H9 (cell line): ENCODE measurements at regions not wholly inside any gene's neighbourhood (a gene's known extent, or its start where the extent isn't known, plus 50 kb on each side); places are given as distances from the start of the nearest gene placed in this dataset.
A peak's percentile ranks its signal among the peaks of the same experiment; 100 is the strongest.

ENCODE experiments used
- DNase-seq: peaks from one replicate; pipeline ENCODE4 v3.0.0-alpha.2; 2017
- H2AFZ ChIP-seq: one replicate; pipeline ENCODE4 v1.6.1; 2013; ENCODE audit warnings: mild to moderate bottlenecking, low read length, control low read depth, moderate library complexity
- H2AK5ac ChIP-seq: 2 replicates; pipeline ENCODE4 v1.6.1; 2013; ENCODE audit warnings: low read length, control low read depth, mixed read lengths; ENCODE audit not compliant: insufficient read length
- H2BK120ac ChIP-seq: one replicate; pipeline ENCODE4 v1.6.1; 2013; ENCODE audit warnings: low read depth, mild to moderate bottlenecking, low read length, control low read depth, inconsistent platforms; ENCODE audit not compliant: poor library complexity, severe bottlenecking
- H2BK12ac ChIP-seq: 2 replicates; pipeline ENCODE4 v1.6.1; 2013; ENCODE audit warnings: low read length, control low read depth, mixed read lengths, low read depth; ENCODE audit not compliant: insufficient read length
- H2BK15ac ChIP-seq: 2 replicates; pipeline ENCODE4 v1.6.1; 2013; ENCODE audit warnings: low read depth, low read length, control low read depth
- H2BK20ac ChIP-seq: one replicate; pipeline ENCODE4 v1.6.1; 2013; ENCODE audit warnings: low read depth, mild to moderate bottlenecking, low read length, control low read depth, inconsistent platforms; ENCODE audit not compliant: poor library complexity, severe bottlenecking
- H2BK5ac ChIP-seq: 2 replicates; pipeline ENCODE4 v1.6.1; 2013; ENCODE audit warnings: low read length, control low read depth, mixed read lengths; ENCODE audit not compliant: insufficient read length
- H3K14ac ChIP-seq: 2 replicates; pipeline ENCODE4 v1.6.1; 2013; ENCODE audit warnings: low read length, control low read depth; ENCODE audit not compliant: insufficient read depth
- H3K18ac ChIP-seq: 2 replicates; pipeline ENCODE4 v1.6.1; 2013; ENCODE audit warnings: low read depth, mild to moderate bottlenecking, mixed read lengths, low read length, control low read depth; ENCODE audit not compliant: insufficient read length
- H3K23ac ChIP-seq: 2 replicates; pipeline ENCODE4 v1.6.1; 2013; ENCODE audit warnings: low read length, control low read depth, mixed read lengths, low read depth; ENCODE audit not compliant: insufficient read length
- H3K23me2 ChIP-seq: 2 replicates; pipeline ENCODE4 v1.6.1; 2013; ENCODE audit warnings: low read depth, mild to moderate bottlenecking, mixed read lengths, low read length, control low read depth; ENCODE audit not compliant: insufficient read length, poor library complexity, severe bottlenecking
- H3K27ac ChIP-seq: 2 replicates; pipeline ENCODE4 v1.5.1; 2013; ENCODE audit warnings: low read length, control low read depth, mixed read lengths, low read depth; ENCODE audit not compliant: insufficient read length
- H3K27me3 ChIP-seq: 2 replicates; pipeline ENCODE4 v1.6.1; 2013; ENCODE audit warnings: low read length, control low read depth, inconsistent platforms; ENCODE audit not compliant: insufficient read depth
- H3K4ac ChIP-seq: 2 replicates; pipeline ENCODE4 v1.6.1; 2013; ENCODE audit warnings: low read depth, mild to moderate bottlenecking, control low read depth, inconsistent platforms, low read length, moderate library complexity
- H3K4me1 ChIP-seq: 2 replicates; pipeline ENCODE4 v1.6.1; 2013; ENCODE audit warnings: low read length, control low read depth, inconsistent platforms; ENCODE audit not compliant: insufficient read depth
- H3K4me2 ChIP-seq: 2 replicates; pipeline ENCODE4 v1.6.1; 2013; ENCODE audit warnings: low read length, control low read depth, mixed read lengths; ENCODE audit not compliant: insufficient read length, insufficient read depth
- H3K56ac ChIP-seq: 2 replicates; pipeline ENCODE4 v1.6.1; 2013; ENCODE audit warnings: low read depth, mild to moderate bottlenecking, mixed read lengths, low read length, control low read depth; ENCODE audit not compliant: insufficient read length
- H3K79me1 ChIP-seq: 2 replicates; pipeline ENCODE4 v1.6.1; 2013; ENCODE audit warnings: low read depth, mild to moderate bottlenecking, moderate library complexity, low read length, control low read depth, inconsistent platforms; ENCODE audit not compliant: insufficient read depth, poor library complexity, severe bottlenecking
- H3K79me2 ChIP-seq: 2 replicates; pipeline ENCODE4 v1.6.1; 2013; ENCODE audit warnings: low read length, control low read depth, inconsistent platforms; ENCODE audit not compliant: insufficient read depth
- H3K9ac ChIP-seq: 2 replicates; pipeline ENCODE4 v1.6.1; 2013; ENCODE audit warnings: low read length, control low read depth, mixed read lengths; ENCODE audit not compliant: insufficient read length; ENCODE audit errors: extremely low read depth
- H3K9me3 ChIP-seq: one replicate; pipeline ENCODE4 v1.6.1; 2013; ENCODE audit warnings: low read depth, low read length, inconsistent platforms; ENCODE audit not compliant: control insufficient read depth
- H3T11ph ChIP-seq: one replicate; pipeline ENCODE4 v1.6.1; 2013; ENCODE audit warnings: mild to moderate bottlenecking, low read length, control low read depth, inconsistent platforms
- H4K20me1 ChIP-seq: one replicate; pipeline ENCODE4 v1.6.1; 2013; ENCODE audit not compliant: control insufficient read depth, insufficient read length, insufficient read depth
- H4K5ac ChIP-seq: 2 replicates; pipeline ENCODE4 v1.6.1; 2013; ENCODE audit warnings: low read depth, mild to moderate bottlenecking, mixed read lengths, low read length, control low read depth; ENCODE audit not compliant: insufficient read length
- H4K8ac ChIP-seq: replicated peaks from 2 replicates; pipeline ENCODE4 v1.6.1; 2013; ENCODE audit warnings: low read length, control low read depth, mixed read lengths, low read depth; ENCODE audit not compliant: insufficient read length
- H4K91ac ChIP-seq: 2 replicates; pipeline ENCODE4 v1.6.1; 2013; ENCODE audit warnings: low read depth, mild to moderate bottlenecking, moderate library complexity, mixed read lengths, low read length, control low read depth; ENCODE audit not compliant: insufficient read length
- H3K27ac Mint-ChIP-seq, 3 experiments: 2 replicates in 2 of 3; 3 replicates in 1 of 3; pipeline ENCODE4 v1.8.0; 2020 to 2021; ENCODE audit warnings: mixed read lengths in 3 of 3, mild to moderate bottlenecking in 1 of 3, moderate library complexity in 1 of 3
- H3K27me3 Mint-ChIP-seq: 2 replicates; pipeline ENCODE4 v1.8.0; 2021; ENCODE audit warnings: low read depth, mild to moderate bottlenecking, moderate library complexity, mixed read lengths
- H3K36me3 Mint-ChIP-seq, 3 experiments: 2 replicates in 2 of 3; 3 replicates in 1 of 3; pipeline ENCODE4 v1.8.0; 2020 to 2021; ENCODE audit warnings: low read depth in 3 of 3, mixed read lengths in 3 of 3; ENCODE audit not compliant: insufficient read depth in 1 of 3
- H3K4me1 Mint-ChIP-seq, 2 experiments: 2 replicates each; pipeline ENCODE4 v1.8.0; 2020; ENCODE audit warnings: mixed read lengths in 2 of 2
- H3K4me3 Mint-ChIP-seq, 2 experiments: 2 replicates in 1 of 2; 3 replicates in 1 of 2; pipeline ENCODE4 v1.8.0; 2020 to 2021; ENCODE audit warnings: mild to moderate bottlenecking in 2 of 2, mixed read lengths in 2 of 2, moderate library complexity in 1 of 2
- H3K9me3 Mint-ChIP-seq, 2 experiments: 2 replicates in 1 of 2; 3 replicates in 1 of 2; pipeline ENCODE4 v1.8.0; 2020; ENCODE audit warnings: mild to moderate bottlenecking in 2 of 2, mixed read lengths in 2 of 2, moderate library complexity in 1 of 2
- CTCF ChIP-seq: fragments of 200-600 bp; sonication (generic); conservative IDR thresholded peaks from 3 replicates; pipeline ENCODE4 v1.8.0; 2021; ENCODE audit warnings: antibody characterized with exemption, mild to moderate bottlenecking
- WGBS: extraction: QIAGEN DNeasy Blood & Tissue Kit; methylation state at CpG from one replicate; pipeline ENCODE4 v1.1.7; 2013; ENCODE audit warnings: missing lambda C conversion rate, low lambda C conversion rate, mixed read lengths; ENCODE audit not compliant: insufficient read length; ENCODE audit errors: extremely low coverage; 5-methylcytosine and 5-hydroxymethylcytosine counted together

GRCh38 chr19:32066056-32066455 is 279.4 kb upstream of the ZNF507 start:
- no peak overlapping the region for H4K8ac ChIP-seq
- H4K91ac ChIP-seq = no peak overlapping the region
- Mint-ChIP-seq H3K9me3 (no peaks in the 10 kb centered on the region), H3K4me1 (peaks cover 4 to 18% of the 10 kb centered on the region in 2 experiments), H3K27me3 (no peaks in the 10 kb centered on the region; the same call in 1 of the 2 replicates), H3K4me3 (no peak overlapping the region; a peak in 1 of 5 replicates), H3K27ac (peak overlapping the region in 1 of 3 experiments; percentile 59; a peak in 1 of 7 replicates), H3K36me3 (no peaks in the 10 kb centered on the region; a peak in 1 of 7 replicates)
- no peak for DNase-seq
- no peak overlapping the region for H3K23ac ChIP-seq
- no peak overlapping the region for H2BK20ac ChIP-seq
- WGBS = no CpG with 5 or more reads among the region's 3 CpGs
- no peaks in the 10 kb centered on the region for H3K9me3 ChIP-seq
- H3K56ac ChIP-seq = no peak overlapping the region
- no peak overlapping the region for H2BK12ac ChIP-seq
- no peak overlapping the region for H3K9ac ChIP-seq
- no peaks in the 10 kb centered on the region for H3K79me1 ChIP-seq
- TF ChIP-seq CTCF = no peak
- H3K4me2 ChIP-seq = no peak overlapping the region
- no peak overlapping the region for H3K18ac ChIP-seq
- no peaks in the 10 kb centered on the region for H3K4me1 ChIP-seq
- H2AFZ ChIP-seq = no peak overlapping the region
- H3K79me2 ChIP-seq = no peaks in the 10 kb centered on the region
- H2BK5ac ChIP-seq = no peak overlapping the region
- no peaks in the 10 kb centered on the region for H4K20me1 ChIP-seq
- no peak overlapping the region for H2BK120ac ChIP-seq
- H3K4ac ChIP-seq = no peak overlapping the region
- no peaks in the 10 kb centered on the region for H3K23me2 ChIP-seq
- H3K27ac ChIP-seq = no peak overlapping the region
- H4K5ac ChIP-seq = no peak overlapping the region
- H3K14ac ChIP-seq = no peak overlapping the region
- H2AK5ac ChIP-seq = no peak overlapping the region
- no peak overlapping the region for H3T11ph ChIP-seq
- no peaks in the 10 kb centered on the region for H3K27me3 ChIP-seq
- no peak overlapping the region for H2BK15ac ChIP-seq
